Cardiac muscle cell (in vitro differentiated cells and primary cell): ENCODE measurements at regions not wholly inside any gene's neighbourhood (a gene's known extent, or its start where the extent isn't known, plus 50 kb on each side); places are given as distances from the start of the nearest gene placed in this dataset.

ENCODE experiments used
- DNase-seq, 2 donors: peaks; one replicate each; pipeline versions ENCODE4 v3.0.0 to v3.0.0-alpha.2; 2010 to 2017; ENCODE audit warnings: low read depth in 1 of 2, low spot score in 1 of 2
- H3K27ac ChIP-seq: fragments of 200-600 bp; sonication (generic); 2 replicates; pipeline ENCODE4 v1.5.1; 2016
- H3K27me3 ChIP-seq: fragments of 200-600 bp; sonication (generic); 2 replicates; pipeline ENCODE4 v1.6.0; 2016; ENCODE audit warnings: control low read depth
- H3K36me3 ChIP-seq: fragments of 200-600 bp; sonication (generic); 2 replicates; pipeline ENCODE4 v1.5.1; 2016; ENCODE audit warnings: control low read depth
- H3K4me1 ChIP-seq: fragments of 200-600 bp; sonication (generic); 2 replicates; pipeline ENCODE4 v1.8.1; 2017; ENCODE audit warnings: low read depth, mild to moderate bottlenecking, mixed run types
- H3K4me3 ChIP-seq: fragments of 200-600 bp; sonication (generic); 2 replicates; pipeline ENCODE4 v1.5.1; 2016; ENCODE audit warnings: mild to moderate bottlenecking
- H3K9me3 ChIP-seq: fragments of 200-600 bp; sonication (generic); 2 replicates; pipeline ENCODE4 v1.5.1; 2017; ENCODE audit warnings: low read depth, mild to moderate bottlenecking, control low read depth
- CTCF ChIP-seq: IDR thresholded peaks from 2 replicates; pipeline ENCODE4 v1.5.1; 2012; ENCODE audit warnings: low read depth, mild to moderate bottlenecking, low read length

GRCh38 chr10:86598151-86598550 is 56.2 kb upstream of the OPN4 start:
- H3K27ac ChIP-seq = no peak overlapping the region
- peaks cover 12% of the 10 kb centered on the region for H3K4me1 ChIP-seq
- peak in 1 of 2 donors; percentile 33 for DNase-seq

GRCh38 chr10:86599041-86599440 is 55.3 kb upstream of the OPN4 start:
- H3K27ac ChIP-seq = no peak overlapping the region
- no peaks in the 10 kb centered on the region for H3K9me3 ChIP-seq
- no peaks in the 10 kb centered on the region for H3K36me3 ChIP-seq
- no peaks in the 10 kb centered on the region for H3K27me3 ChIP-seq
- TF ChIP-seq CTCF = no peak
- no peak for DNase-seq
- H3K4me3 ChIP-seq = no peak overlapping the region
- H3K4me1 ChIP-seq = peaks cover 12% of the 10 kb centered on the region

More at GRCh38 chr10:86598151-86598550, 56.2 kb upstream of the OPN4 start:
- TF ChIP-seq CTCF = no peak
- Histone ChIP-seq H3K36me3 (no peaks in the 10 kb centered on the region), H3K4me3 (no peak overlapping the region), H3K9me3 (no peaks in the 10 kb centered on the region), H3K27me3 (no peaks in the 10 kb centered on the region)

GRCh38 chr10:86599729-86600128 is 54.6 kb upstream of the OPN4 start:
- H3K27me3 ChIP-seq = no peaks in the 10 kb centered on the region
- H3K36me3 ChIP-seq = no peaks in the 10 kb centered on the region
- H3K27ac ChIP-seq = peak overlapping the region; percentile 87
- H3K4me1 ChIP-seq = peaks cover 12% of the 10 kb centered on the region
- DNase-seq = peak in 1 of 2 donors; percentile 76
- no peak for TF ChIP-seq CTCF
- no peaks in the 10 kb centered on the region for H3K9me3 ChIP-seq
- H3K4me3 ChIP-seq = no peak overlapping the region

- DNase-seq = no peak
- Histone ChIP-seq H3K4me3 (no peak overlapping the region), H3K4me1 (peaks cover 12% of the 10 kb centered on the region), H3K27ac (peak overlapping the region; percentile 87), H3K9me3 (no peaks in the 10 kb centered on the region), H3K27me3 (no peaks in the 10 kb centered on the region), H3K36me3 (no peaks in the 10 kb centered on the region)
- TF ChIP-seq CTCF = no peak
Observed at GRCh38 chr10:86600296-86600695, 54.1 kb upstream of the OPN4 start.

- Histone ChIP-seq H3K36me3 (no peaks in the 10 kb centered on the region), H3K27ac (no peak overlapping the region), H3K4me1 (peaks cover 12% of the 10 kb centered on the region), H3K27me3 (no peaks in the 10 kb centered on the region), H3K4me3 (no peak overlapping the region), H3K9me3 (peaks cover 4% of the 10 kb centered on the region)
- no peak for DNase-seq
- no peak for TF ChIP-seq CTCF
Observed at GRCh38 chr10:86601956-86602602, 52.3 kb upstream of the OPN4 start.
